HG03520 (cell line): ENCODE measurements at regions not wholly inside any gene's neighbourhood (a gene's known extent, or its start where the extent isn't known, plus 50 kb on each side); places are given as distances from the start of the nearest gene placed in this dataset.

ENCODE experiments used
- ATAC-seq: cut with Tn5 transposase; IDR thresholded peaks from one replicate; pipeline ENCODE4 v1.9.1; 2021; ENCODE audit warnings: mild to moderate bottlenecking, moderate library complexity; ENCODE audit not compliant: unreplicated experiment

- ATAC-seq = no peak
These were observed 362.3 kb downstream of the FAM170A start for GRCh38 chr5:119991625-119992024.

- no peak for ATAC-seq
These were observed 366.8 kb downstream of the FAM170A start for GRCh38 chr5:119996128-119996527.

DNA sequence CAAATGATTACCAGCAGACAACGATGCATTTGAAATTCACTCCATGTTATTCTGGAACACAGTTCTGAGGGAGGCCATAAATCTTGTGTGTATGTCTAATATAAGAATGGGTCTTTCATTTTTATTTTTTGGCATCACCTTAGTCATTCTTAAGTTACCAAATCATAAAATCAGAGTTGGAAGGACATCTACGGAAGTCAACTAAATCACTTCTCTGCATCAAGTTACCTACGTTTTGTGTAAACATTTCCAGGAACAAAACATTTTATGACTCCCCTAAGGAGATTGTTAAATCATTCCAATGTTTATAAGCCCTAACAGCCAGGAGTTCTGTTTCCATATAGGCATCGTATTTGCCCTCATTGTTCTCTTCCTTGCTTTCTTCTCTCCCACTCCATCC, 378.2 kb downstream of the FAM170A start:
- no peak for ATAC-seq

- no peak for ATAC-seq
These were observed 383.1 kb downstream of the FAM170A start for GRCh38 chr5:120012431-120012830.

DNA sequence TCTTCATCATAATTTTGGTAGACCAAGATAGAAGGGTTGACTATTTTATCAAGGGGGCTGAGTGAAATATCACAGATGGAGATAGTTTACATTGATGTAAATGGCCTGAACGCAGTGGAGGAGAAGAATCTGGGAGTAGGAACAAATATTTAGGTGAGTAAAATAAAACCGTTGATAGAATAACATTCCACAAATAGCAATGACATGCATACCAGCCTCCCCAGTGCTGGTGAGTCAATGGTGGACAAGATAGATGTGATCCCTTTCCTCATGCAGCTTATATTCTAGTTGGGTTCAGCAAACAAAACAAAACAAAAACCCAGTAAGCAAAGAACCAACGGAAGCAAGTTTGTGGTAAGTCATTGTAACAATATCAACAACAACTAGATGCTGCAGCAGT, 385.2 kb downstream of the FAM170A start:
- ATAC-seq = no peak

DNA sequence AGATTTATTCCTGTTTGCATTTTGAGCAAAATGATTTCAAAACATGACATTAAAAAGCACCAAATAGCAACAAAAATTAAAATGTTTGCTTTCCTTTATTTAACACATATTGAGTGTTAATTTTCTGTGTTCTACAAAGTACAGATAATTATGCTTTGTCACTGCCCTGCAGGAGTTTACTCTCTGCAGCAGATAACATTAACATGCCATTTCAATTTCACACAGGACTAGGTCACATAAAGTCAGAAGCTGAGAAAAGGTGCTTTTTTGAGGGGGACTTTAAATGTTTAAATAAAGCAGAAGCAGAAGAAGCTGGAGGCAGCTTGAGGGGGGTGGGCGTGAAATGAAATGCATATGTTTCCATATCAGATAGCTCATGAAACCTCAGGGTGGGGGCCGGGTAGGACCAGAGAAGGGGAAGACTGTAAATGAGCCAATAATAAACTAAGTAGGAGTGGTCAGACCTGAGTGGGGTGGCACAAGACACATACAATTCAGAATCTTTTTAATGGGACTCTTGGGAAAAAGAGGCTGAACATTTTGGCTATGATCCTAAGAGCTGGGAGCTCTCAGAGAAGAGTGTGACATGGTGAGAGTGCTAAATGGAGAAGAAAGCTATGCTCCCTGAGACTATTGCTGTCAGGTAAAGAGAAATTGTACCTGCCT, 387.5 kb downstream of the FAM170A start:
- ATAC-seq = no peak

DNA sequence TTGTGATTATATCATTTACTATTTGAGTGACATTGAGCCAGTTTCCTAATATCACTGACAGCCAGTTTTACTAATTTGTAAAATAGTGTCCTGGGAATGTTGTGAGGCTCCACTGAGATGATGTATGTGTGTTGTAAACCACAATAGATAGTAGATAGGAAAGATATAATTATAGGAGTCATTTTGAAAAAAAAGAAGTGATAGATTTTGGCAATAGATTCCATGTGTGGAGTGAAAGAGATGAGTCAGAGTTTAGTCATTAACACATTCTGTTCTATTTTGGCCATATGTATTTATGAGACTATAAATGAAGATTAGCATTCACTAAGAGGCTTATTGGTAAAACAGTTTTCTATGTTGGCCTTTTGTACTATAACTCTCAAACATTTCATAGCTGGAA, 388.2 kb downstream of the FAM170A start:
- no peak for ATAC-seq

- no peak for ATAC-seq
These were observed 405.8 kb downstream of the FAM170A start for GRCh38 chr5:120035181-120035580.

GRCh38 chr5:120035815-120036577, 406.6 kb downstream of the FAM170A start:
- ATAC-seq = no peak

DNA sequence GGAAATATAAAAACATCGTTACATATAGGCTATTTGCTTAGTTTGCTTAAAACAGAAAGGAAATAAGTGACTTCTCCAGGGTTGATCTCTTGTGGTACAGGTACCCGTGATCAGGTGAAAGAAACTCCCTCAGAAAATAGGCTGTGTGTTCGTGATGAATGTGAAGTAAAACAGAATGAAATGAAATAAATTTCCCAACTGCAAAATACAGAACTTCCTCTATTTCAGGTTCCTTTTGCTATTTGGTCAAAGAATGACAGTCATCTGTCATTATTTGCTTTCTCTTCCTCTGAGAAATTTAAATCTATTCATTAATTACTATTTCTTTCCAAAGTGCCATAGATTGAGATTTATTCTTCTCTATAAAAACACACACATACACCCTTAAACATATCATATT, 408.1 kb downstream of the FAM170A start:
- ATAC-seq = no peak

GRCh38 chr5:120039111-120039510, 409.8 kb downstream of the FAM170A start:
- ATAC-seq = no peak

GRCh38 chr5:120043431-120043830, 414.1 kb downstream of the FAM170A start:
- no peak for ATAC-seq

GRCh38 chr5:120052916-120053828, 410.9 kb upstream of the PRR16 start:
- no peak for ATAC-seq

DNA sequence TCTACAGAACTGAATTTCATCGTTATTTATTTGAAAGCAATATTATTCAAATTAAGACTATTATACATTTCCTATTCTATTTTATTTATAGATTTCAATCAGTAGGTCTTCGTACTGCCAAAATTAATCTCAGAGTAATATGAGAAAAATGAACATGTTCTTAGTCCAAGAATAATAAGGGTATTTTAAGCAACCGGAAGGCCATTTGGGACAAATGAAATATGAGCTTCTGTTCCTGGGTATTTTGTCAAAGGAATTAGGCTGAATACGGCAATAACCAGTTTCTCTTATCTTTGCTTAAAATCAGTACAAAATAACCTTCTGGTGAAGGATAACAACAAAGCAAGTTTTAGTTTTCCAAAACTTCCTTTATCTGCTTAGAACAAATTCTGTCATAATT, 410.3 kb upstream of the PRR16 start:
- no peak for ATAC-seq

GRCh38 chr5:120055858-120056257, 408.2 kb upstream of the PRR16 start:
- ATAC-seq = no peak

DNA sequence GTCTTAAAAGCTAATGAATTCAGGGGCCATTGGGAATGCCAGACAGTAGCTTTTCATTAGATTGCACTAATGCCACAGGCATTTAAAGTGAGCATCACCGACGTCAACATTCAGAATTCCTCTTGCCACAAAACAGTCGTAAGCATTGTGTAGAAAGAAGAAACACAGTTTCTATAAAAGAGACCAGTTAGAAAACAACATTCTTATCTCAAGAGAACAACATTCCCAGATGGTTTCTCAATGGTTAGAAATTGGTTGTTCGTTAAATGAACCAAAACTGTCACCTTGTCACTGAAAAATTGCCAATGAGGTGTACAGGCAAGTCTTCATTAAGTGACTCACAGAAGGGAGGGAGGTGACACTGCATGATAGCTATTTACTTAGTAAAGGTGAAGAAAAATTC, 401.6 kb upstream of the PRR16 start:
- no peak for ATAC-seq

DNA sequence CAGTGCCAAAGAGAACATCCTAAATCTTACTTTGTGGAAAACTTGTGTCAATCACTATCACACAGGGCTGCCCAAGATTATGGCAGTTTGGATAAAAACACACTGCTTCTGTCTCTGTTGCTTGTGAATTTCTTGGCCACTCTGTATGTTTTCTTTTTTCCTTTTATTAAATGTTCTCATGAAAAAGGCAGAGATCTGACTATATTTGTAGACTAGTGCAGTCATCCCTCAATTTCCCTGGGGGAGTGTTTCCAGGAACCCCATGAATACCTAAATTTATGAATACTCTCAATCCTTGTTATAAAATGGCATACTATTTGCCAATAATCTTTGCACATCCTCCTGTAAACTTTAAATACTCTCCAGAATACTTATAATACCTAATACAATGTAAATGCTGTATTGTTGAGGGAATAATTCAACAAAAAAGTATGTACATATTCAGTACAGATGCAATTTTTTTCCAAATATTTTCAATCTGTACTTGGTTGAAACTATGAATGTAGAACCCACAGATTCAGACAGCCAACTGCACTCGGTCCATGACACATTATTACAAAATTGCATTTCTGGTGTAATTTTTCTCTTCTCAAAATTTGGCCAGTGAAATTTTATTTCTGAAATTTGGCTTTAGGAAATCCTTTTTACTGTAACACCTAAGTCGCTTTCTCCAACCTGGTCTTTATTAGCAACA, 391.9 kb upstream of the PRR16 start:
- ATAC-seq = no peak

- no peak for ATAC-seq
These were observed 390.4 kb upstream of the PRR16 start for GRCh38 chr5:120073722-120074121.

GRCh38 chr5:120080781-120081180, 383.3 kb upstream of the PRR16 start:
- no peak for ATAC-seq

DNA sequence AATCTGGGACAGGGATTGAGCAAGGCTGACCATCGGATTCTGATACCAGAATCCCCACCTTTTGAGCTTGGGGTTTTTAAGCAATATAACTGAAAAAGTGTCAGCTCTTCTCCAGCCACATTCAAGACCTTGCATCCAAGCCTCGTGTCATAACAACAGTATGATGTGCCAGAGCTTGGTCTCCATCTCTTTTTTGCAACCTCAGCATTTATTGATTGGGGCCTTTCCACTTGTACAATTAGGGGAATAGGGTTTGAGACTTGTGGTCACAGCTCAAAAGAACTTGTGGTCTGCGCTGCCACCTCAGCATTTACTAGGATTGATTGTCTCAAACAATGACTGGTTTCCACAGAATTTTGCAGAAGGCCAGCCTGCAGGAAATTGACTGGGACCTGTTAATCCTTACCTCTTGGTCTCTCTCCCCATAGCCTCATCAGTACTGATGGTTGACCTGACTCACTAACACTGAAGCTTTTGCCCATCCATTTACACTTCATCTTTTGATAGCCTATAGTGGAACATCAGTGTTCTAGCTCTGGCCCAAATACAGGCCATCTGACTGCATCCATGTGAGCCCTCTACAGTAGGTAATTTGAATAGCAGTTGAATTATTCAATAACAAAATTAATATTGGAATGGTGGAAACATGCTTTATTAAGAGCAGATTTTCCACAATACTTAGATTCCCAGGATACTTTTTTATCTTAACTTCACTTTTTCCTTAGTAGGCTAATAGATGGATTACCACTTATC, 381.6 kb upstream of the PRR16 start:
- no peak for ATAC-seq
